ENCODE measurements at regions not wholly inside any gene's neighbourhood (a gene's known extent, or its start where the extent isn't known, plus 50 kb on each side); places are given as distances from the start of the nearest gene placed in this dataset.
"Not testable (repeated sequence)": the region's sequence is repeated elsewhere in the genome, so short reads cannot be mapped to it uniquely, and the experiment has no call there.

DNA sequence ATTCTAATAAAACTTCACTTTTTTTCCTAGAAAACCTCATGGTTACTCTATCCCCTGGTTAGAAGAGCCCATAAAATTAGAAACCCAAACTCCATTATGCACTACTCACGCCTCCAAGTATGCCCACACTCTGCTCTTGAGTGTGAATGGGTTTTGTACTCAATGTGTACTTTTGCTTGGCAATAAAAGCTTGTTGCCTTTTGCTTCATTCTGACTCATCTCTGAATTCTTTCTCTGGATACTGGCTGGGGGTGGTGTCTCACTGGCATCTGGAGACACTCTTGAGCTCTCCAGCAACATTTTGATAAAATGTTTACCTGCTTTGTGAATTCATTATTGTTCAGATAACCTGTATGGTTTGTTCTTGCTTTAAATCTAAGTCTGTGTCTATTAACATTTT lies 963.3 kb downstream of the TRAM1L1 start:
- ChIA-PET POLR2A (no interaction called here), CTCF (no interaction called here)
- DNase-seq = no peak
- Histone ChIP-seq H3K27me3 (ENCODE audit: insufficient read depth) (no peaks in the 10 kb centered on the region), H3K9ac (no peak overlapping the region), H3K4me1 (ENCODE audit: control insufficient read depth in 1 of 2, insufficient read depth in 2 of 2, low read depth in 1 of 2, low read length in 1 of 2) (no peaks in the 10 kb centered on the region), H3K9me3 (no peaks in the 10 kb centered on the region), H3K9me2 (no peaks in the 10 kb centered on the region), H4K20me1 (ENCODE audit: insufficient read depth) (no peaks in the 10 kb centered on the region), H3K27ac (ENCODE audit: low read depth in 2 of 2, low read length in 1 of 2) (no peak overlapping the region), H3K4me3 (ENCODE audit: low read depth in 2 of 2, low read length in 1 of 2) (no peak overlapping the region), H3K36me3 (replicated peaks in 1 of 2; ENCODE audit: control insufficient read depth in 1 of 2, insufficient read depth in 2 of 2, low read length in 1 of 2) (no peaks in the 10 kb centered on the region), H3K4me2 (no peak overlapping the region), H3K79me2 (ENCODE audit: insufficient read depth) (no peaks in the 10 kb centered on the region), H3F3A (replicated peaks; ENCODE audit: insufficient read depth) (no peaks in the 10 kb centered on the region), H2AFZ (ENCODE audit: low read depth) (no peak overlapping the region)
- TF ChIP-seq NFIC (IDR thresholded peaks at IDR 0.05; ENCODE audit: borderline replicate concordance) = no peak
- no peak for TF ChIP-seq RCOR1 (IDR thresholded peaks at IDR 0.05; ENCODE audit: low read length)
- no peak for TF ChIP-seq CHD2 (IDR thresholded peaks at IDR 0.05; ENCODE audit: low read length, partially characterized antibody)
- TF ChIP-seq, protein P1, sequence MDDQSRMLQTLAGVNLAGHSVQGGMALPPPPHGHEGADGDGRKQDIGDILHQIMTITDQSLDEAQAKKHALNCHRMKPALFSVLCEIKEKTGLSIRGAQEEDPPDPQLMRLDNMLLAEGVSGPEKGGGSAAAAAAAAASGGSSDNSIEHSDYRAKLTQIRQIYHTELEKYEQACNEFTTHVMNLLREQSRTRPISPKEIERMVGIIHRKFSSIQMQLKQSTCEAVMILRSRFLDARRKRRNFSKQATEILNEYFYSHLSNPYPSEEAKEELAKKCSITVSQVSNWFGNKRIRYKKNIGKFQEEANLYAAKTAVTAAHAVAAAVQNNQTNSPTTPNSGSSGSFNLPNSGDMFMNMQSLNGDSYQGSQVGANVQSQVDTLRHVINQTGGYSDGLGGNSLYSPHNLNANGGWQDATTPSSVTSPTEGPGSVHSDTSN (IDR thresholded peaks at IDR 0.05) = no peak
- TF ChIP-seq, protein P2, sequence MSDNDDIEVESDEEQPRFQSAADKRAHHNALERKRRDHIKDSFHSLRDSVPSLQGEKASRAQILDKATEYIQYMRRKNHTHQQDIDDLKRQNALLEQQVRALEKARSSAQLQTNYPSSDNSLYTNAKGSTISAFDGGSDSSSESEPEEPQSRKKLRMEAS (IDR thresholded peaks at IDR 0.05; ENCODE audit: low read depth) = no peak
- no peak for TF ChIP-seq MXI1 (IDR thresholded peaks at IDR 0.05; ENCODE audit: low read depth, low read length)
- TF ChIP-seq RXRA (IDR thresholded peaks at IDR 0.05; ENCODE audit: borderline replicate concordance, low read depth) = no peak
- TF ChIP-seq JUND (IDR thresholded peaks at IDR 0.05) = no peak
- TF ChIP-seq RFX5 (IDR thresholded peaks at IDR 0.05; ENCODE audit: low read length) = no peak
- no peak for TF ChIP-seq POLR2AphosphoS5 (IDR thresholded peaks at IDR 0.05; ENCODE audit: low read depth, low read length)
- no peak for TF ChIP-seq RAD21 (IDR thresholded peaks at IDR 0.05; ENCODE audit: low read length)
- 14% methylated on average over 1 of the region's 1 CpG for WGBS (ENCODE audit: low lambda C conversion rate)

DNA sequence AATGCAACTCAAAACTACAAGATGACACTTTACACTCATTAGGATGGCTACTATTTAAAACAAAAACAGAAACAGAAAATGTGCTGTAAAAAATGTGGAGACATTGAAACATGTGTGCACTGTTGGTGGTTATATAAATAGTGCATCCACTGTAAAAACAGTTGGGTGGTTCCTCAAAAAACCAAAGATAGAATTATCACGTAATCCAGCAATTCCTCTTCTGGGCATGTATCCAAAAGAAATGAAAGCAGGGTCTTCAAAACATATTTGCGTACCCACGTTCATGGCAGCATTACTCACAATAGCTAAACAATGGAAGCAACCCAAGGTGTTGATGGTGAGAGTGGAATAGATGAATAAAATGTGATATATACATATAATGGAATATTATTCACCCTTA lies 967.2 kb downstream of the TRAM1L1 start:
- Histone ChIP-seq H3K36me3 (replicated peaks in 1 of 2; ENCODE audit: control insufficient read depth in 1 of 2, insufficient read depth in 2 of 2, low read length in 1 of 2) (no peaks in the 10 kb centered on the region), H3K9ac (no peak overlapping the region), H3F3A (replicated peaks; ENCODE audit: insufficient read depth) (no peaks in the 10 kb centered on the region), H3K4me2 (no peak overlapping the region), H3K9me2 (no peaks in the 10 kb centered on the region), H3K27me3 (ENCODE audit: insufficient read depth) (no peaks in the 10 kb centered on the region), H3K27ac (ENCODE audit: low read depth in 2 of 2, low read length in 1 of 2) (no peak overlapping the region), H3K79me2 (ENCODE audit: insufficient read depth) (no peaks in the 10 kb centered on the region), H3K4me3 (ENCODE audit: low read depth in 2 of 2, low read length in 1 of 2) (no peak overlapping the region), H4K20me1 (ENCODE audit: insufficient read depth) (no peaks in the 10 kb centered on the region), H3K4me1 (ENCODE audit: control insufficient read depth in 1 of 2, insufficient read depth in 2 of 2, low read depth in 1 of 2, low read length in 1 of 2) (no peaks in the 10 kb centered on the region), H2AFZ (ENCODE audit: low read depth) (no peak overlapping the region), H3K9me3 (no peaks in the 10 kb centered on the region)
- no peak for TF ChIP-seq RCOR1 (IDR thresholded peaks at IDR 0.05; ENCODE audit: low read length)
- TF ChIP-seq, protein P3, sequence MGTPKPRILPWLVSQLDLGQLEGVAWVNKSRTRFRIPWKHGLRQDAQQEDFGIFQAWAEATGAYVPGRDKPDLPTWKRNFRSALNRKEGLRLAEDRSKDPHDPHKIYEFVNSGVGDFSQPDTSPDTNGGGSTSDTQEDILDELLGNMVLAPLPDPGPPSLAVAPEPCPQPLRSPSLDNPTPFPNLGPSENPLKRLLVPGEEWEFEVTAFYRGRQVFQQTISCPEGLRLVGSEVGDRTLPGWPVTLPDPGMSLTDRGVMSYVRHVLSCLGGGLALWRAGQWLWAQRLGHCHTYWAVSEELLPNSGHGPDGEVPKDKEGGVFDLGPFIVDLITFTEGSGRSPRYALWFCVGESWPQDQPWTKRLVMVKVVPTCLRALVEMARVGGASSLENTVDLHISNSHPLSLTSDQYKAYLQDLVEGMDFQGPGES (IDR thresholded peaks at IDR 0.05; ENCODE audit: low read depth, low read length) = no peak
- TF ChIP-seq RAD21 (IDR thresholded peaks at IDR 0.05; ENCODE audit: low read length) = no peak
- no peak for TF ChIP-seq MEF2A (IDR thresholded peaks at IDR 0.05; ENCODE audit: borderline replicate concordance, low read depth)
- no peak for TF ChIP-seq NRF1 (IDR thresholded peaks at IDR 0.05; ENCODE audit: low read depth, low read length)
- no peak for TF ChIP-seq SMC3 (IDR thresholded peaks at IDR 0.05; ENCODE audit: low read depth, low read length)
- no peak for TF ChIP-seq TEAD4 (IDR thresholded peaks at IDR 0.05; ENCODE audit: borderline replicate concordance, insufficient read depth)
- TF ChIP-seq SIN3A (IDR thresholded peaks at IDR 0.05; ENCODE audit: borderline replicate concordance, low read depth, low read length) = no peak
- TF ChIP-seq, protein P4, sequence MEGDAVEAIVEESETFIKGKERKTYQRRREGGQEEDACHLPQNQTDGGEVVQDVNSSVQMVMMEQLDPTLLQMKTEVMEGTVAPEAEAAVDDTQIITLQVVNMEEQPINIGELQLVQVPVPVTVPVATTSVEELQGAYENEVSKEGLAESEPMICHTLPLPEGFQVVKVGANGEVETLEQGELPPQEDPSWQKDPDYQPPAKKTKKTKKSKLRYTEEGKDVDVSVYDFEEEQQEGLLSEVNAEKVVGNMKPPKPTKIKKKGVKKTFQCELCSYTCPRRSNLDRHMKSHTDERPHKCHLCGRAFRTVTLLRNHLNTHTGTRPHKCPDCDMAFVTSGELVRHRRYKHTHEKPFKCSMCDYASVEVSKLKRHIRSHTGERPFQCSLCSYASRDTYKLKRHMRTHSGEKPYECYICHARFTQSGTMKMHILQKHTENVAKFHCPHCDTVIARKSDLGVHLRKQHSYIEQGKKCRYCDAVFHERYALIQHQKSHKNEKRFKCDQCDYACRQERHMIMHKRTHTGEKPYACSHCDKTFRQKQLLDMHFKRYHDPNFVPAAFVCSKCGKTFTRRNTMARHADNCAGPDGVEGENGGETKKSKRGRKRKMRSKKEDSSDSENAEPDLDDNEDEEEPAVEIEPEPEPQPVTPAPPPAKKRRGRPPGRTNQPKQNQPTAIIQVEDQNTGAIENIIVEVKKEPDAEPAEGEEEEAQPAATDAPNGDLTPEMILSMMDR (IDR thresholded peaks at IDR 0.05) = no peak
- TF ChIP-seq MXI1 (IDR thresholded peaks at IDR 0.05; ENCODE audit: low read depth, low read length) = no peak
- no peak for TF ChIP-seq RXRA (IDR thresholded peaks at IDR 0.05; ENCODE audit: borderline replicate concordance, low read depth)
- TF ChIP-seq GABPA (IDR thresholded peaks at IDR 0.05; ENCODE audit: low read depth) = no peak
- WGBS (ENCODE audit: low lambda C conversion rate) = 51% methylated on average over 3 of the region's 3 CpGs
- ChIA-PET POLR2A (no interaction called here), CTCF (no interaction called here)
- DNase-seq = no peak

DNA sequence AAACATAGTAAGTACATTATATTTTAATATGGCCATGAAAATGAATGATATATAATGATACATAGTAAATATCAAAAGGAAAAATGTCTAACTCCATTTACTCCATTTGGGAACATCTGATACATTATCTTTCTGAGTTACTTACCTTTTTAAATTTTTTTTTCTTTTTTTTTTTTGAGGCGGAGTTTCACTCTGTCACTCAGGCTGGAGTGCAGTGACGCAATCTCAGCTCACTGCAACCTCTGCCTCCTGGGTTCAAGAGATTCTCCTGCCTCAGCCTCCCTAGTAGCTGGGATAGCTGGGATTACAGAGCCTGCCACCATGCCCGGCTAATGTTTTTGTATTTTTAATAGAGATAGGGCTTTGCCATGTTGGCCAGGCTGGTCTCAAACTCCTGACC lies 972.5 kb downstream of the TRAM1L1 start:
- H3F3A ChIP-seq (replicated peaks; ENCODE audit: insufficient read depth); H3K9ac ChIP-seq; H3K4me1 ChIP-seq (ENCODE audit: control insufficient read depth in 1 of 2, insufficient read depth in 2 of 2, low read depth in 1 of 2, low read length in 1 of 2); H4K20me1 ChIP-seq (ENCODE audit: insufficient read depth); H3K27ac ChIP-seq (ENCODE audit: low read depth in 2 of 2, low read length in 1 of 2); H3K4me3 ChIP-seq (ENCODE audit: low read depth in 2 of 2, low read length in 1 of 2); H3K27me3 ChIP-seq (ENCODE audit: insufficient read depth); H3K9me2 ChIP-seq; POLR2A ChIA-PET; H3K4me2 ChIP-seq; H2AFZ ChIP-seq (ENCODE audit: low read depth); H3K36me3 ChIP-seq (replicated peaks in 1 of 2; ENCODE audit: control insufficient read depth in 1 of 2, insufficient read depth in 2 of 2, low read length in 1 of 2); DNase-seq; H3K79me2 ChIP-seq (ENCODE audit: insufficient read depth); H3K9me3 ChIP-seq: not testable (repeated sequence)
- WGBS (ENCODE audit: low lambda C conversion rate) = 63% methylated on average over 3 of the region's 3 CpGs
- CTCF ChIA-PET = interaction anchor here (0.5 to 1.1 kb wide), 2 partner anchors 13 to 30 kb away, joined by 3 read pairs; no protein-coding TSS in a partner anchor
